Gastrocnemius medialis (tissue), 4 donors: ENCODE measurements at regions not wholly inside any gene's neighbourhood (a gene's known extent, or its start where the extent isn't known, plus 50 kb on each side); places are given as distances from the start of the nearest gene placed in this dataset.

Source experiments
- ATAC-seq, 2 donors: fragments of 150-250 bp; one replicate each; pipeline ENCODE4 v1.9.1; 2016
- DNase-seq, 2 donors: peaks; one replicate each; pipeline ENCODE4 v3.0.0-alpha.2; 2019
- H3K27ac ChIP-seq, 4 donors: fragments of 200-600 bp; sonication (generic); 1 replicate in 1 of 4; 2 replicates in 3 of 4; pipeline ENCODE4 v1.5.1; 2016 to 2018; ENCODE audit warnings: mild to moderate bottlenecking in 2 of 4, moderate library complexity in 1 of 4
- H3K27me3 ChIP-seq, 3 donors: fragments of 200-600 bp; sonication (generic) in 2 of 3; 1 replicate in 1 of 3; 2 replicates in 2 of 3; pipeline versions ENCODE4 v1.5.1 to v1.6.0; 2016 to 2019; ENCODE audit warnings: mild to moderate bottlenecking in 1 of 3, moderate library complexity in 1 of 3
- H3K36me3 ChIP-seq, 2 donors: fragments of 200-600 bp; sonication (generic) in 1 of 2; one replicate each; pipeline ENCODE4 v1.5.1; 2017 to 2018
- H3K4me1 ChIP-seq, 2 donors: fragments of 200-600 bp; sonication (generic) in 1 of 2; one replicate each; pipeline ENCODE4 v1.5.1; 2016 to 2017; ENCODE audit warnings: mild to moderate bottlenecking in 2 of 2
- H3K4me3 ChIP-seq, 4 donors: fragments of 200-600 bp; sonication (generic) in 3 of 4; 1 replicate in 1 of 4; 2 replicates in 3 of 4; pipeline ENCODE4 v1.5.1; 2016 to 2019; ENCODE audit warnings: mild to moderate bottlenecking in 2 of 4
- H3K9me3 ChIP-seq, 3 donors: fragments of 200-600 bp; sonication (generic) in 2 of 3; 1 replicate in 1 of 3; 2 replicates in 2 of 3; pipeline ENCODE4 v1.5.1; 2016 to 2019
- POLR2A ChIP-seq, 2 donors: fragments of 450-650 bp; IDR thresholded peaks; one replicate each; pipeline ENCODE4 v1.6.1; 2017; ENCODE audit warnings: antibody characterized with exemption in 2 of 2, mild to moderate bottlenecking in 2 of 2, moderate library complexity in 2 of 2
- in situ Hi-C, 4 donors: fragments of 200-750 bp; cut with MboI; loops; one replicate each; pipeline versions ENCODE4 v1.15.0 to v1.8.0; 2017; ENCODE audit warnings: low sequenced_read_pairs in 4 of 4
- intact Hi-C: fragments of 100-400 bp; cut with DNase I; formaldehyde crosslinking; loops from one replicate; pipeline ENCODE4 v1.15.1; 2023; ENCODE audit warnings: low total_unique reads
- TF ChIP-seq, protein P1 (sequence below), 5 experiments: fragments of 450-650 bp in 3 of 5; fragments of 200-600 bp in 2 of 5; sonication (generic) in 2 of 5; IDR thresholded peaks in 4 of 5; conservative IDR thresholded peaks in 1 of 5; 1 replicate in 4 of 5; 2 replicates in 1 of 5; pipeline ENCODE4 v1.5.1; 2016 to 2019; ENCODE audit warnings: antibody characterized with exemption in 5 of 5, mild to moderate bottlenecking in 3 of 5, moderate library complexity in 3 of 5

DNA sequence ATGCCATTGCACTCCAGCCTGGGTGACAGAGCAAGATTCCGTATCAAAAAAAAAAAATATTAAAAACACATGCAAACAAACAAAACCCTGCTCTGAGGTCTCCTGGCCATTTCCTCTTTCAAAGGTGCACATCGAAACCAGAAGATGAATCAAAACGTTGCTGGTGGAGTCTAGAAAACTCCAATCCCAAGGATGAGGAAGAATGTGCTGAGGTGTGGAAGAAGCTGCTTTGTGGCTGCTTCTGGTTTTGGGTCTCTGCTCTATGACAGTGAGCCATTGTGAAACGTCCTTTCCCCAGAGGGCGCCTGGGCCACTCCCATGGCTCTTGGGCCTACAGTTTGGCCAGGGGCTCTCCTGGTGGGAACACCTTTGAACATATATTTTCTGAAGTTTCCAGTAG is 112.6 kb downstream of the IRF8 start:
- in situ Hi-C loops, result loop anchor here in 1 of 4 donors (10.0 kb wide), 1 partner anchor 187 kb away; no protein-coding TSS in a partner anchor
- intact Hi-C loops, result no loop called here
- H3K4me1 ChIP-seq, result no peaks in the 10 kb centered on the region
- H3K27me3 ChIP-seq, result peaks cover 0 to 5% (median 3%) of the 10 kb centered on the region in 3 donors
- H3K27ac ChIP-seq, result no peak overlapping the region
- no peaks in the 10 kb centered on the region for H3K36me3 ChIP-seq
- DNase-seq (no peak), ATAC-seq (no peak)
- H3K4me3 ChIP-seq, result no peak overlapping the region
- TF ChIP-seq, protein P1, sequence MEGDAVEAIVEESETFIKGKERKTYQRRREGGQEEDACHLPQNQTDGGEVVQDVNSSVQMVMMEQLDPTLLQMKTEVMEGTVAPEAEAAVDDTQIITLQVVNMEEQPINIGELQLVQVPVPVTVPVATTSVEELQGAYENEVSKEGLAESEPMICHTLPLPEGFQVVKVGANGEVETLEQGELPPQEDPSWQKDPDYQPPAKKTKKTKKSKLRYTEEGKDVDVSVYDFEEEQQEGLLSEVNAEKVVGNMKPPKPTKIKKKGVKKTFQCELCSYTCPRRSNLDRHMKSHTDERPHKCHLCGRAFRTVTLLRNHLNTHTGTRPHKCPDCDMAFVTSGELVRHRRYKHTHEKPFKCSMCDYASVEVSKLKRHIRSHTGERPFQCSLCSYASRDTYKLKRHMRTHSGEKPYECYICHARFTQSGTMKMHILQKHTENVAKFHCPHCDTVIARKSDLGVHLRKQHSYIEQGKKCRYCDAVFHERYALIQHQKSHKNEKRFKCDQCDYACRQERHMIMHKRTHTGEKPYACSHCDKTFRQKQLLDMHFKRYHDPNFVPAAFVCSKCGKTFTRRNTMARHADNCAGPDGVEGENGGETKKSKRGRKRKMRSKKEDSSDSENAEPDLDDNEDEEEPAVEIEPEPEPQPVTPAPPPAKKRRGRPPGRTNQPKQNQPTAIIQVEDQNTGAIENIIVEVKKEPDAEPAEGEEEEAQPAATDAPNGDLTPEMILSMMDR (IDR thresholded peaks at IDR 0.05 in 4 of 5, conservative IDR thresholded peaks at IDR 0.05 in 1 of 5), result no peak
- TF ChIP-seq POLR2A (IDR thresholded peaks at IDR 0.05), result no peak
- H3K9me3 ChIP-seq, result no peaks in the 10 kb centered on the region

DNA sequence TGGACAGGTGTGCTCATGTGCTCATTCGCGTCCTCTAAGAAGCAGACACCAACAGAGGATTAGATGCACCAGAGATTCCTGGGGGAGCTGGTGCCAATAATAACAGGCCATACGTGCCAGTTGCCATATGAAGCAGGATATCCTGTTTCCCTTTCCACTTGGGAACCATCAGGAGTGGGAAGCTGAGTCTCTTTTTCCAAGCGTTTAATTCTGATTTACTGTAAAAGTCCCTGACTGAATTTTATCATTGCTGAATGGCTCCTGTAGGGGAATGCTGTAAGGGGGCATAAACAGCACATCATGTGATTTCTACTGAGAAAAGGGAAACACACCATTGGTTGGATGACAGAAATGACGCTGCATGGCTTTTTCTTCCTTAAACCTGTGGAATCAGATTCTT is 113.3 kb downstream of the IRF8 start:
- intact Hi-C loops, result no loop called here
- TF ChIP-seq POLR2A (IDR thresholded peaks at IDR 0.05), result no peak
- TF ChIP-seq, protein P1 (IDR thresholded peaks at IDR 0.05 in 4 of 5, conservative IDR thresholded peaks at IDR 0.05 in 1 of 5), result no peak
- H3K27me3 ChIP-seq, result peaks cover 0 to 5% (median 3%) of the 10 kb centered on the region in 3 donors

DNA sequence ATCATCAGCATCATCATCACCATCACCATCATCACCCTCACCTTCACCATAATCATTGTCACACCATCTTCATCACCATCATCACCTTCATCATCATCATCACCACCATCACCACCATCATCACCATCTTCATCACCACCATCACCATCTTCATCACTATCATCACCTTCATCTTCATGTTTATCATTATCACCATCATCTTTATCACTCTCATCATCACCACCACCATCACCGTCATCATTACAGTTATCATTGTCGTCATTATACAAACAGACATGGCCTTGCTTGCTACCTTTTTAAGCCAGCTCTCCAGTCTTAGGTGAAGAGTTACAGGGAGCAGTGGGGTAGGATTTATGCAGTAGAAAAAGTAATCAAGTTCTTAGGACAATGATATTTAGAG is 114.9 kb downstream of the IRF8 start:
- peaks cover 0 to 5% (median 5%) of the 10 kb centered on the region in 3 donors for H3K27me3 ChIP-seq
- intact Hi-C loops, result no loop called here

More for the DNA sequence above, 113.3 kb downstream of the IRF8 start:
- Histone ChIP-seq H3K27ac (no peak overlapping the region), H3K36me3 (no peaks in the 10 kb centered on the region), H3K4me1 (no peaks in the 10 kb centered on the region), H3K9me3 (no peaks in the 10 kb centered on the region), H3K4me3 (no peak overlapping the region)
- no peak for ATAC-seq
- DNase-seq, result no peak
- in situ Hi-C loops, result loop anchor here in 1 of 4 donors (10.0 kb wide), 1 partner anchor 187 kb away; no protein-coding TSS in a partner anchor

DNA sequence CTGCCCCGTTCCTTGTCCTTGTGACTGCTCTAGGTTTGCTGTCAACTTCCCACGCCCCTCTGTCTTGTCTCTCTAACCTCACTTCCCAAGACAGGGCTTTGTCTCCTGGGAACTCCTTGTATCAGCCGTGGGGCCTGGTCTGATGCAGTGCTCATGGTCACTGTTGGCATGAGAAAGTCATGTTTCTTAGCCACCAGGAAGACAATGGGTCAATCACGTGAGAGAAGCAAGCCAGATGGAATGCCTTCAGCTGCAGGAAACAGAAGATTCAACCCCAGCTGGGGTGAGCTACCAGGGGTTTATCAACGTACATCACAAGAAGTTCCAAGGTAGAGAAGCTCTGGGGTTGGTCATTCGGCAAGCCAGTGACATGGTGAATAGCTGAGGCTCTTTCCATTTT is 116.6 kb downstream of the IRF8 start:
- no peak overlapping the region for H3K4me3 ChIP-seq
- TF ChIP-seq, protein P1 (IDR thresholded peaks at IDR 0.05 in 4 of 5, conservative IDR thresholded peaks at IDR 0.05 in 1 of 5), result no peak
- no peak for TF ChIP-seq POLR2A (IDR thresholded peaks at IDR 0.05)
- peaks cover 0 to 7% (median 4%) of the 10 kb centered on the region in 3 donors for H3K27me3 ChIP-seq
- no peak overlapping the region for H3K27ac ChIP-seq
- H3K9me3 ChIP-seq, result no peaks in the 10 kb centered on the region
- intact Hi-C loops, result loop anchor here (1.0 kb wide), 1 partner anchor 194 kb away; no protein-coding TSS in a partner anchor
- no peaks in the 10 kb centered on the region for H3K36me3 ChIP-seq
- ATAC-seq (no peak), DNase-seq (no peak)
- H3K4me1 ChIP-seq, result no peaks in the 10 kb centered on the region
- in situ Hi-C loops, result loop anchor here (5.0 to 10.0 kb wide), 2 partner anchors 191 to 193 kb away; no protein-coding TSS in a partner anchor

More for the DNA sequence above, 114.9 kb downstream of the IRF8 start:
- DNase-seq, result no peak
- Histone ChIP-seq H3K9me3 (no peaks in the 10 kb centered on the region), H3K36me3 (no peaks in the 10 kb centered on the region), H3K27ac (no peak overlapping the region), H3K4me3 (no peak overlapping the region), H3K4me1 (no peaks in the 10 kb centered on the region)
- TF ChIP-seq POLR2A (IDR thresholded peaks at IDR 0.05), result no peak
- TF ChIP-seq, protein P1 (IDR thresholded peaks at IDR 0.05 in 4 of 5, conservative IDR thresholded peaks at IDR 0.05 in 1 of 5), result no peak
- ATAC-seq, result no peak
- in situ Hi-C loops, result loop anchor here in 1 of 4 donors (10.0 kb wide), 1 partner anchor 189 kb away; no protein-coding TSS in a partner anchor
